Neuronal stem cell (in vitro differentiated cells): ENCODE measurements at regions not wholly inside any gene's neighbourhood (a gene's known extent, or its start where the extent isn't known, plus 50 kb on each side); places are given as distances from the start of the nearest gene placed in this dataset.

ENCODE experiments used
- DNase-seq: peaks from one replicate; pipeline ENCODE4 v3.0.0-alpha.2; 2013; ENCODE audit warnings: low spot score
- H2AFZ ChIP-seq: one replicate; pipeline ENCODE4 v1.6.1; 2013; ENCODE audit warnings: mild to moderate bottlenecking, low read length, inconsistent platforms
- H2AK5ac ChIP-seq: 2 replicates; pipeline ENCODE4 v1.6.1; 2013; ENCODE audit warnings: low read depth, mild to moderate bottlenecking, inconsistent platforms, low read length, moderate library complexity, mixed read lengths
- H2BK120ac ChIP-seq: 2 replicates; pipeline ENCODE4 v1.6.1; 2013; ENCODE audit warnings: low read depth, mild to moderate bottlenecking, inconsistent platforms, low read length, moderate library complexity, mixed read lengths
- H2BK12ac ChIP-seq: one replicate; pipeline ENCODE4 v1.6.1; 2013; ENCODE audit warnings: low read length, inconsistent platforms
- H2BK15ac ChIP-seq: 2 replicates; pipeline ENCODE4 v1.6.1; 2013; ENCODE audit warnings: mild to moderate bottlenecking, low read length, inconsistent platforms, mixed read lengths
- H2BK5ac ChIP-seq: one replicate; pipeline ENCODE4 v1.6.1; 2013; ENCODE audit warnings: inconsistent platforms, mild to moderate bottlenecking, low read length, moderate library complexity
- H3K14ac ChIP-seq: one replicate; pipeline ENCODE4 v1.6.1; 2013; ENCODE audit warnings: low read length, inconsistent platforms
- H3K18ac ChIP-seq: 2 replicates; pipeline ENCODE4 v1.6.1; 2013; ENCODE audit warnings: low read length, inconsistent platforms
- H3K23ac ChIP-seq: 2 replicates; pipeline ENCODE4 v1.6.1; 2013; ENCODE audit warnings: low read depth, mild to moderate bottlenecking, mixed read lengths, low read length, inconsistent platforms; ENCODE audit not compliant: poor library complexity
- H3K27ac ChIP-seq: replicated peaks from 3 replicates; pipeline ENCODE4 v1.5.1; 2013; ENCODE audit warnings: low read length, inconsistent platforms
- H3K27me3 ChIP-seq, 3 experiments: 2 replicates each; pipeline ENCODE4 v1.6.1; 2013; ENCODE audit warnings: low read length in 3 of 3, mild to moderate bottlenecking in 2 of 3, inconsistent platforms in 1 of 3, low read depth in 1 of 3, mixed read lengths in 1 of 3, moderate library complexity in 1 of 3; ENCODE audit not compliant: control insufficient read depth in 3 of 3, insufficient read depth in 3 of 3
- H3K36me3 ChIP-seq, 2 donors: replicated peaks in 1 of 2; 2 replicates each; pipeline ENCODE4 v1.6.1; 2013; ENCODE audit warnings: low read length in 2 of 2; ENCODE audit not compliant: control insufficient read depth in 2 of 2, insufficient read depth in 2 of 2
- H3K4ac ChIP-seq: 2 replicates; pipeline ENCODE4 v1.6.1; 2013; ENCODE audit warnings: inconsistent platforms, mild to moderate bottlenecking, low read length, moderate library complexity
- H3K4me1 ChIP-seq, 2 donors: 1 replicate in 1 of 2; 2 replicates in 1 of 2; pipeline ENCODE4 v1.6.1; 2013; ENCODE audit warnings: low read length in 2 of 2, low read depth in 1 of 2; ENCODE audit not compliant: control insufficient read depth in 2 of 2, insufficient read depth in 1 of 2
- H3K4me2 ChIP-seq: one replicate; pipeline ENCODE4 v1.6.1; 2013; ENCODE audit warnings: mild to moderate bottlenecking, low read length, inconsistent platforms; ENCODE audit not compliant: insufficient read depth, poor library complexity, severe bottlenecking
- H3K4me3 ChIP-seq, 2 donors: 2 replicates each; pipeline ENCODE4 v1.5.1; 2013; ENCODE audit warnings: low read length in 2 of 2, mild to moderate bottlenecking in 2 of 2, inconsistent platforms in 1 of 2, moderate library complexity in 1 of 2
- H3K79me1 ChIP-seq: one replicate; pipeline ENCODE4 v1.6.1; 2013; ENCODE audit warnings: low read depth, mild to moderate bottlenecking, inconsistent platforms, low read length, moderate library complexity
- H3K9ac ChIP-seq: one replicate; pipeline ENCODE4 v1.6.1; 2013; ENCODE audit warnings: mild to moderate bottlenecking, low read depth, low read length, inconsistent platforms; ENCODE audit not compliant: poor library complexity
- H3K9me3 ChIP-seq, 2 donors: replicated peaks in 1 of 2; 2 replicates each; pipeline versions ENCODE3 to v1.6.1; 2013; ENCODE audit warnings: low read length in 2 of 2, mild to moderate bottlenecking in 2 of 2, inconsistent platforms in 1 of 2, low read depth in 1 of 2, mixed read lengths in 1 of 2, moderate library complexity in 1 of 2; ENCODE audit not compliant: control insufficient read depth in 2 of 2, insufficient read depth in 1 of 2
- H4K8ac ChIP-seq: one replicate; pipeline ENCODE4 v1.6.1; 2013; ENCODE audit warnings: low read depth, mild to moderate bottlenecking, inconsistent platforms, low read length, moderate library complexity
- H4K91ac ChIP-seq: one replicate; pipeline ENCODE4 v1.6.1; 2013; ENCODE audit warnings: low read length, low read depth, mild to moderate bottlenecking, inconsistent platforms; ENCODE audit not compliant: poor library complexity
- WGBS, 2 donors: extraction: QIAGEN DNeasy Blood & Tissue Kit; methylation state at CpG; one replicate each; pipeline ENCODE4 v1.1.7; 2013; ENCODE audit warnings: missing lambda C conversion rate in 2 of 2, mixed read lengths in 1 of 2; ENCODE audit not compliant: insufficient read length in 2 of 2, insufficient replicate concordance in 1 of 2; ENCODE audit errors: extremely low coverage in 2 of 2; 5-methylcytosine and 5-hydroxymethylcytosine counted together

- H3K79me1 ChIP-seq: no peaks in the 10 kb centered on the region
- WGBS, 2 donors: no CpG with 5 or more reads among the region's 8 CpGs
- no peak overlapping the region for H3K4ac ChIP-seq
- no peak overlapping the region for H3K14ac ChIP-seq
- H3K4me1 ChIP-seq: no peaks in the 10 kb centered on the region
- H4K91ac ChIP-seq: no peak overlapping the region
- no peak overlapping the region for H2AFZ ChIP-seq
- H3K27ac ChIP-seq: no peak overlapping the region
- H2BK120ac ChIP-seq: no peak overlapping the region
- H3K18ac ChIP-seq: no peak overlapping the region
- H4K8ac ChIP-seq: no peak overlapping the region
- H3K4me2 ChIP-seq: no peak overlapping the region
- peaks cover 0 to 31% (median 0%) of the 10 kb centered on the region in 3 experiments for H3K27me3 ChIP-seq
- no peak for DNase-seq
- no peak overlapping the region for H2BK15ac ChIP-seq
- no peak overlapping the region for H2AK5ac ChIP-seq
- H2BK5ac ChIP-seq: no peak overlapping the region
- H3K23ac ChIP-seq: no peak overlapping the region
- H3K9ac ChIP-seq: no peak overlapping the region
- H3K36me3 ChIP-seq: no peaks in the 10 kb centered on the region
- H3K4me3 ChIP-seq: no peak overlapping the region
- H3K9me3 ChIP-seq: no peaks in the 10 kb centered on the region
- no peak overlapping the region for H2BK12ac ChIP-seq
These were observed 112.8 kb downstream of the BAMBI start for GRCh38 chr10:28790146-28790545.

- DNase-seq: no peak
- no CpG with 5 or more reads among the region's 3 CpGs for WGBS, 2 donors
These were observed 116.2 kb downstream of the BAMBI start for GRCh38 chr10:28793482-28793881.

GRCh38 chr10:28794986-28795385 lies 117.7 kb downstream of the BAMBI start:
- peaks cover 0 to 21% (median 0%) of the 10 kb centered on the region in 3 experiments for H3K27me3 ChIP-seq
- H3K9me3 ChIP-seq: no peaks in the 10 kb centered on the region
- no peak overlapping the region for H3K9ac ChIP-seq
- H2AFZ ChIP-seq: no peak overlapping the region
- no peak overlapping the region for H3K27ac ChIP-seq
- no peak overlapping the region for H3K4me3 ChIP-seq
- no peak overlapping the region for H3K14ac ChIP-seq
- H3K4me2 ChIP-seq: no peak overlapping the region
- H3K4ac ChIP-seq: no peak overlapping the region
- H3K36me3 ChIP-seq: no peaks in the 10 kb centered on the region
- no peak overlapping the region for H2BK5ac ChIP-seq
- H2BK12ac ChIP-seq: no peak overlapping the region
- no peak overlapping the region for H4K8ac ChIP-seq
- H2AK5ac ChIP-seq: no peak overlapping the region
- H2BK15ac ChIP-seq: no peak overlapping the region
- H3K18ac ChIP-seq: no peak overlapping the region
- H4K91ac ChIP-seq: no peak overlapping the region
- peaks cover 0 to under 1% of the 10 kb centered on the region in 2 donors for H3K4me1 ChIP-seq
- no peaks in the 10 kb centered on the region for H3K79me1 ChIP-seq
- no peak overlapping the region for H3K23ac ChIP-seq
- no peak for DNase-seq
- H2BK120ac ChIP-seq: no peak overlapping the region
- no CpG with 5 or more reads among the region's 3 CpGs for WGBS, 2 donors

More at GRCh38 chr10:28793482-28793881, 116.2 kb downstream of the BAMBI start:
- no peak overlapping the region for H2BK5ac ChIP-seq
- no peak overlapping the region for H2AK5ac ChIP-seq
- H3K27ac ChIP-seq: no peak overlapping the region
- H3K79me1 ChIP-seq: no peaks in the 10 kb centered on the region
- H3K36me3 ChIP-seq: no peaks in the 10 kb centered on the region
- no peak overlapping the region for H3K4ac ChIP-seq
- H2BK120ac ChIP-seq: no peak overlapping the region
- no peak overlapping the region for H3K23ac ChIP-seq
- H2BK15ac ChIP-seq: no peak overlapping the region
- H3K4me2 ChIP-seq: no peak overlapping the region
- H2BK12ac ChIP-seq: no peak overlapping the region
- no peak overlapping the region for H2AFZ ChIP-seq
- H4K91ac ChIP-seq: no peak overlapping the region
- H3K9me3 ChIP-seq: no peaks in the 10 kb centered on the region
- no peak overlapping the region for H3K18ac ChIP-seq
- H3K14ac ChIP-seq: no peak overlapping the region
- no peak overlapping the region for H3K9ac ChIP-seq
- H3K27me3 ChIP-seq: peaks cover 0 to 27% (median 0%) of the 10 kb centered on the region in 3 experiments
- no peak overlapping the region for H4K8ac ChIP-seq
- H3K4me1 ChIP-seq: no peaks in the 10 kb centered on the region
- no peak overlapping the region for H3K4me3 ChIP-seq

GRCh38 chr10:28796606-28797512 lies 119.5 kb downstream of the BAMBI start:
- H2BK12ac ChIP-seq: no peak overlapping the region
- H3K4ac ChIP-seq: no peak overlapping the region
- no CpG with 5 or more reads among the region's 23 CpGs for WGBS, 2 donors
- no peak overlapping the region for H3K27ac ChIP-seq
- H3K79me1 ChIP-seq: no peaks in the 10 kb centered on the region
- no peak overlapping the region for H2BK120ac ChIP-seq
- no peaks in the 10 kb centered on the region for H3K9me3 ChIP-seq
- H3K14ac ChIP-seq: no peak overlapping the region
- no peak overlapping the region for H3K18ac ChIP-seq
- no peak for DNase-seq
- no peak overlapping the region for H3K4me3 ChIP-seq
- H4K8ac ChIP-seq: no peak overlapping the region
- H2AK5ac ChIP-seq: no peak overlapping the region
- H3K36me3 ChIP-seq: no peaks in the 10 kb centered on the region
- no peak overlapping the region for H3K9ac ChIP-seq
- peaks cover 0 to 6% (median 0%) of the 10 kb centered on the region in 3 experiments for H3K27me3 ChIP-seq
- H3K23ac ChIP-seq: no peak overlapping the region
- H2BK15ac ChIP-seq: no peak overlapping the region
- H4K91ac ChIP-seq: no peak overlapping the region
- H2BK5ac ChIP-seq: no peak overlapping the region
- H3K4me2 ChIP-seq: no peak overlapping the region
- H2AFZ ChIP-seq: no peak overlapping the region
- H3K4me1 ChIP-seq: peaks cover 0 to 2% of the 10 kb centered on the region in 2 donors
